NCI-H2171 (cell line): ENCODE measurements at regions not wholly inside any gene's neighbourhood (a gene's known extent, or its start where the extent isn't known, plus 50 kb on each side); places are given as distances from the start of the nearest gene placed in this dataset.
A peak's percentile ranks its signal among the peaks of the same experiment; 100 is the strongest.

Experiments used
- DNase-seq: peaks from one replicate; lab custom pipeline; 2025; lab: John Stamatoyannopoulos, UW

GRCh38 chr2:3036432-3037125 is 341.0 kb downstream of the EIPR1 start:
- no peak for DNase-seq

- DNase-seq = no peak
These were observed 342.1 kb downstream of the EIPR1 start for GRCh38 chr2:3035385-3036050.

GRCh38 chr2:3034856-3035255 is 342.8 kb downstream of the EIPR1 start:
- no peak for DNase-seq

- no peak for DNase-seq
These were observed 343.2 kb downstream of the EIPR1 start for GRCh38 chr2:3034396-3034795.

GRCh38 chr2:3033315-3033714 is 344.3 kb downstream of the EIPR1 start:
- DNase-seq = no peak

- peak; percentile 20 for DNase-seq
These were observed 346.8 kb downstream of the EIPR1 start for GRCh38 chr2:3030791-3031190.

- DNase-seq = no peak
These were observed 351.6 kb downstream of the EIPR1 start for GRCh38 chr2:3025984-3026383.

GRCh38 chr2:3025261-3025660 is 352.4 kb downstream of the EIPR1 start:
- no peak for DNase-seq

GRCh38 chr2:3024401-3024935 is 353.1 kb downstream of the EIPR1 start:
- no peak for DNase-seq

- no peak for DNase-seq
These were observed 354.1 kb downstream of the EIPR1 start for GRCh38 chr2:3023531-3023930.

- no peak for DNase-seq
These were observed 354.7 kb downstream of the EIPR1 start for GRCh38 chr2:3022841-3023372.

GRCh38 chr2:3021720-3022119 is 355.9 kb downstream of the EIPR1 start:
- no peak for DNase-seq

GRCh38 chr2:3010001-3010400 is 367.6 kb downstream of the EIPR1 start:
- DNase-seq = no peak

- DNase-seq = no peak
These were observed 368.1 kb downstream of the EIPR1 start for GRCh38 chr2:3009483-3009882.

- DNase-seq = no peak
These were observed 368.6 kb downstream of the EIPR1 start for GRCh38 chr2:3009005-3009404.

- DNase-seq = no peak
These were observed 369.1 kb downstream of the EIPR1 start for GRCh38 chr2:3008561-3008960.

- DNase-seq = peak; percentile 14
These were observed 370.5 kb downstream of the EIPR1 start for GRCh38 chr2:3007135-3007534.

GRCh38 chr2:3005859-3006501 is 371.6 kb downstream of the EIPR1 start:
- DNase-seq = no peak

GRCh38 chr2:3001615-3002560 is 375.7 kb downstream of the EIPR1 start:
- no peak for DNase-seq

GRCh38 chr2:3000968-3001367 is 376.6 kb downstream of the EIPR1 start:
- DNase-seq = no peak

GRCh38 chr2:3000125-3000524 is 377.5 kb downstream of the EIPR1 start:
- DNase-seq = no peak

- DNase-seq = no peak
These were observed 378.6 kb downstream of the EIPR1 start for GRCh38 chr2:2998971-2999370.
